Lower leg skin (tissue), 4 donors: ENCODE measurements at regions not wholly inside any gene's neighbourhood (a gene's known extent, or its start where the extent isn't known, plus 50 kb on each side); places are given as distances from the start of the nearest gene placed in this dataset.
"Not testable (repeated sequence)": the region's sequence is repeated elsewhere in the genome, so short reads cannot be mapped to it uniquely, and the experiment has no call there.

Experiments
- DNase-seq, 2 donors: peaks; one replicate each; pipeline ENCODE4 v3.0.0-alpha.2; 2019; ENCODE audit warnings: low spot score in 2 of 2
- H3K4me3 ChIP-seq: fragments of 200-600 bp; sonication (generic); 2 replicates; pipeline ENCODE4 v1.5.1; 2017; ENCODE audit warnings: mild to moderate bottlenecking, low read depth; ENCODE audit not compliant: poor library complexity, severe bottlenecking
- CTCF ChIP-seq, 3 donors: fragments of 450-650 bp; IDR thresholded peaks; one replicate each; pipeline ENCODE4 v1.5.1; 2016; ENCODE audit warnings: antibody characterized with exemption in 3 of 3, mild to moderate bottlenecking in 3 of 3, moderate library complexity in 2 of 3
- POLR2A ChIP-seq, 2 donors: fragments of 450-650 bp; IDR thresholded peaks; one replicate each; pipeline ENCODE4 v1.6.1; 2016 to 2017; ENCODE audit warnings: antibody characterized with exemption in 2 of 2, mild to moderate bottlenecking in 1 of 2, moderate library complexity in 1 of 2
- WGBS, 2 donors: methylation state at CpG; one replicate each; pipeline ENCODE4 v1.1.5; 2018; 5-methylcytosine and 5-hydroxymethylcytosine counted together
- intact Hi-C: fragments of 100-400 bp; cut with DNase I; formaldehyde crosslinking; loops from one replicate; pipeline ENCODE4 v1.15.0; 2023; ENCODE audit warnings: low total_unique reads

DNA sequence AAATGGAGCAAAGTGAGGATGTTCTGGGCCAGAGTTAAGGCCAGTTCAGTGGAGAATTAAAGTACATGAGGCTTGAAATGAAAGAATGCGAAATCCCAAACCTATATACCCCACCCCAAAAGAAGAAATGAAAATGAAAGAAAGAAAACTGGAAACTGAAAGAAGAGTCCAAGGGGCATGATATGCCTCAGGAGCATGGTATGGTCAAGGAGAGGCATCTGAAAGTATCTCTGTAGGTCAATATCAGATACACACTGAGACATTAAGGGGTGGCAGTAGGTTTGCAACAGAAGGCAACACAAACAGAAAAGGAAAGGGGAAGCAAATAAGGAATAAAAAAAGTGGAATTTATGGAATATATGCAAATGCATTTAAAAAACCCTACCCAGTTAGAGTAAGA is 166.5 kb downstream of the COG6 start:
- no peak overlapping the region for H3K4me3 ChIP-seq
- TF ChIP-seq CTCF (IDR thresholded peaks at IDR 0.05) (no peak), POLR2A (IDR thresholded peaks at IDR 0.05) (no peak)
- WGBS, 2 donors: 91 to 100% methylated on average over 1 of the region's 1 CpG
- intact Hi-C loops: no loop called here
- no peak for DNase-seq

- 69 to 72% methylated on average over 3 of the region's 3 CpGs for WGBS, 2 donors
- no peak for TF ChIP-seq POLR2A (IDR thresholded peaks at IDR 0.05)
- TF ChIP-seq CTCF (IDR thresholded peaks at IDR 0.05): no peak
- no peak overlapping the region for H3K4me3 ChIP-seq
- no peak for DNase-seq
- intact Hi-C loops: no loop called here
These were observed 167.0 kb downstream of the COG6 start for GRCh38 chr13:39822437-39822836.

GRCh38 chr13:39823063-39823713 is 167.7 kb downstream of the COG6 start:
- intact Hi-C loops: no loop called here
- H3K4me3 ChIP-seq: no peak overlapping the region
- WGBS, 2 donors: 87 to 93% methylated on average over 6 of the region's 6 CpGs
- no peak for DNase-seq
- TF ChIP-seq CTCF (IDR thresholded peaks at IDR 0.05) (no peak), POLR2A (IDR thresholded peaks at IDR 0.05) (no peak)

- DNase-seq: no peak
- 75 to 81% methylated on average over 6 of the region's 6 CpGs for WGBS, 2 donors
- H3K4me3 ChIP-seq: no peak overlapping the region
- no peak for TF ChIP-seq CTCF (IDR thresholded peaks at IDR 0.05)
- no peak for TF ChIP-seq POLR2A (IDR thresholded peaks at IDR 0.05)
- intact Hi-C loops: no loop called here
These were observed 170.4 kb downstream of the COG6 start for GRCh38 chr13:39825886-39826285.

GRCh38 chr13:39835253-39835652 is 179.8 kb downstream of the COG6 start:
- intact Hi-C loops: no loop called here
- no peak overlapping the region for H3K4me3 ChIP-seq
- DNase-seq: no peak
- TF ChIP-seq POLR2A (IDR thresholded peaks at IDR 0.05) (no peak), CTCF (IDR thresholded peaks at IDR 0.05) (no peak)
- 75 to 76% methylated on average over 7 of the region's 7 CpGs for WGBS, 2 donors

DNA sequence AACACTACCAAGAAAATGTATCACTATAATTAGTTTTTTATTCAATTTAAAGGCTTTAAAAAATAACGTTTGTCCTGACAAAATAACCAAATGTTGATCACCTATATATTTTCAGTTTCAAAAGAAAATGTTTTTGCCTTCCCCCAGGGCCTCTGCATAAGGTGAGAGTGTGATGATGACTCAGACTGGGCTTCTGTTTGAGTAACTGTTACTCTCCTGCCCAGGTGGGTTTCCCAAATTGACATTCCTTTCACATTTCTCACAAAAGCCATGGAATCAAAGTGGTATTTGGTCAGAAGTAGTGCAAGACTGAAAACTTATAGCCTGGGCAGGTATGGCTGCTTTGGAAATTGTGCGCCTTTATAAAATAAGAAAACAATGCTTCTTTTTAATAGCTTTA is 180.6 kb downstream of the COG6 start:
- no peak for DNase-seq
- H3K4me3 ChIP-seq: no peak overlapping the region
- 65 to 68% methylated on average over 2 of the region's 2 CpGs for WGBS, 2 donors
- intact Hi-C loops: no loop called here
- TF ChIP-seq CTCF (IDR thresholded peaks at IDR 0.05): no peak
- TF ChIP-seq POLR2A (IDR thresholded peaks at IDR 0.05): no peak

DNA sequence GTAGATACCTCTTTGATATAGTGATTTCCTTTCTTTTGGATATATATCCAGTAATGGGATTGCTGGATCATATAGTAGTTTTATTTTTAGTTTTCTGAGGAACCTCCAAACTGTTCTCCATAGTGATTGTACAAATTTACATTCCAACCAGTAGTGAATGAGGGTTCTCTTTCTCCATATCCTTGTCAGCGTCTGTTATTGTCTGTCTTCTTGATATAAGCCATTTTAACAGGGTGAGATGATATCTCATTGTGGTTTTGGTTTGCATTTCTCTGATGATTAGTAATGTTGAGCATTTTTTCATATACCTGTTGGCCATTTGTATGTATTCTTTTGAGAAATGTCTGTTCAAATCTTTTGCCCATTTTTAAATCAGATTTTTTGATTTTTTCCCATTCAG is 182.4 kb downstream of the COG6 start:
- 96 to 97% methylated on average over 1 of the region's 1 CpG for WGBS, 2 donors
- DNase-seq, intact Hi-C loops, H3K4me3 ChIP-seq: not testable (repeated sequence)
